GM21423 (cell line): ENCODE measurements at regions not wholly inside any gene's neighbourhood (a gene's known extent, or its start where the extent isn't known, plus 50 kb on each side); places are given as distances from the start of the nearest gene placed in this dataset.
"Not testable (repeated sequence)": the region's sequence is repeated elsewhere in the genome, so short reads cannot be mapped to it uniquely, and the experiment has no call there.

Source experiments
- ATAC-seq: cut with Tn5 transposase; IDR thresholded peaks from one replicate; pipeline ENCODE4 v1.9.1; 2021; ENCODE audit warnings: mild to moderate bottlenecking, moderate library complexity; ENCODE audit not compliant: unreplicated experiment

- ATAC-seq, result no peak
Observed at GRCh38 chr14:28944605-28945004, 178.0 kb downstream of the FOXG1 start.

DNA sequence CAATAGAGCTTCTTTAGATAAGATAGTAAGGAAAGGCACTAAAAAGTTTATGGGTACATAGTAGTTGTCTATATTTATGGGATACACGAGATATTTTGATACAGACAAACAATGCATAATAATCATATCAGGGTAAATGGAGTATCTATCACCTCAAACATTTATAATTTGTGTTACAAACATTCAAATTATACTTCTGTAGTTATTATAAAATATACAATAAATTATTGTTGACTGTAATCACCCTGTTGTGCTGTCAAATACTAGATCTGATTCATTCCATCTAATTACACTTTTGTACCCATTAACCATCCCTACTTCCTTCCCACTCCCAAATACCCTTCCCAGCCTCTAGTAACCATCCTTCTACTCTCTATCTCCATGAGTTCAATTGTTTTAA lies 179.7 kb downstream of the FOXG1 start:
- ATAC-seq, result no peak

DNA sequence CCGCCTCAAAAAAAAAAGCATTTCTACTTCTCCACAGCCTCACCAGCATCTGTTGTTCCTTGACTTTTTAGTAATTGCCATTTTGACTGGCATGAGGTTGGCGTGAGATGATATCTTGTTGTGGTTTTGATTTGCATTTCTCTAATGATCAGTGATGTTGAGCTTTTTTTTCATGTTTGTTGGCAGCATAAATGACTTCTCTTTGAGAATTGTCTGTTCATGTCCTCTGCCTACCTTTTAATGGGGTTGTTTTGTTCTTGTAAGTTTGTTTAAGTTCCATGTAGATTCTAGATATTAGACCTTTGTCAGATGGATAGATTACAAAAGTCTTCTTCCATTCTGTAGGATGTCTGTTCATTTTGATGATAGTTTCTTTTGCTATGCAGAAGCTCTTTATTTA lies 182.9 kb downstream of the FOXG1 start:
- no peak for ATAC-seq

DNA sequence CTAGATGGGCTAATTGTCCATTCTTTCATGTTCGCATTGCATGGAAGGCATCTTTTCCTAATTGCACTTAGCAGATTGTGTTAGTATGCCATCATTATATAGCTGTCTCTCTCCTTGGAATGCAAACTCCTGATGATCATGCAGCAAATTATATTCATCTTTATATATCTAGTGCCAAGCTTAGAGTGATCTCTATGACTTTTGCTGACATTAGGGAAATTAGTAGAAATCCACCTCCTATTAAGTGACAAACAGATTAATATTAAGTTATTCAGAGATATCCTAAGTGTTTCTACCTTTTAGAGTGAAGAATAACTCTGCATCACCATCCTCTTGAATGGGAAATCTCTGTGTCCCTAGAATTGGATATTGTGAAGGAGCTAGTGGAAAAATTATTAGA lies 185.6 kb downstream of the FOXG1 start:
- ATAC-seq, result no peak

DNA sequence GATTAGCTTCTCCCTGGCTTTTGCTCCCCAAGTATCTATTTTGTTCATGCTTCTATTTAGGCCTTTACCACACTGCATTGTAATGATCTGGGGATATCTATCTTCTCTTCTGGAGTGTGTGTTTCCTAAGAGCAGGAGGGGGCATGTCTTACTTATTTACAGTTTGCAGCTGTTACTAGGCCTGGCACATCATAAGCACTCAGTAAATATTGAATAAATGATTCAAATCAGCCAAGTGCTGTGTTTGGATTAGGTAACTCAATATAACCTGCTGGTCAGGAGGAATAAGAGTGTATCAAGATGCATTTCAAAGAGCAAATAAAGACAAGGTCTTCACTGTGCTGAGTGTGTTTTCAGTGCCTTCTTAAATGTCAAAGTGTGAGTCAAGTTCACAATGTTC lies 186.1 kb downstream of the FOXG1 start:
- no peak for ATAC-seq

DNA sequence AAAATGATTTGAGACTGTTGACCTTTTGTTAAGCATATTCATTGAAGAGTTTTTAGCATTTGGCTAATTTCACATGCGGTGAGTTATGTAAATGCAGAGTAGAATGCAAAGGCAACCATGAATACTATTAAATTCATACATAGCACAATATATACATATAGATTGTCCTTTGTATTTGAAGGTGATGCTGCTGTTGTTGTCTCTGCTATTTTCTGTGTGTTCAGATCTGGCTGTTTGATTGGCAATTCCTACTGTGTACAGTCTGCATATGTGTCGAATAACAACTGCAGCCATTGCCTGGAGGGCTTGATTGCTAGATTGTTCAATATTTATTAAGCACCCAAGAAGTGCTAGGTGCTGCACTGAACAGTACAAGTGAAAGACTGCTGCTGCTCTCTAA lies 187.4 kb downstream of the FOXG1 start:
- ATAC-seq, result no peak

DNA sequence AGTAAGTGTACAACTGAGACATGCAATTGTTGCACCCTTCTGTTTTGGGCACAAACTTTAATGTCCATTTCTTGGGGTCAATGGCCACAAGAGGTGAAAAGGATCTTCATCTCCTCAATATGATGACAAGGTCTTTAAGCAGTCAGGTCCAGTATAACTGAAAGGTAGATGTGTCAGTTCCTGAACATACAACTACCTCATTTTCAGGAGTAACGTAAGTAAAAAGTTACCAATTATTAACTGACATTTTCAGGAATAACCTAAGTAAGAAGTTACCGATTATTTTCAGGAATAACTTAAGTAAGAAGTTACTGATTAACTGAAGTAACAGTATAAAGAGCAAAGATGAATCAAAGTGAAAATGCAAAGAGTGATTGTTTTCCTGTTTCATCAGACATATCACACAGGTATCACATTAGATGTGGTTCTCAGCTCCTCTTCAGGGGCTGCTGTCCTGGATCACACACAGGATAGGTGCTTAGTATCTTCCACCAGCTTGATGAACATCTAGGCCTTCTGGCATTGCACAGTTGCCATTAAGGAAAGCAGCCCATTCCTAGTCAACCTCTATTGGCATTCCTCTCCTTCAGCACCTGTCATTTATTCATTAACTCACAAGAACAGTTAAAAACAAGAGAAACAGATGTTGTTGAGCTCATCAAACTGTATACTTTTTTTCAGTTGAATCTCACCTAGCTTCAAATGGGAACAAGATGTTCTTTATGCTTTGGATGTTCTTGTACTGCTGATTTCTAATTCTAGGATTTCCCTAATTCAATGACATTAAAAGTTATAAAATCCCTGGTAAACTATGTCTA lies 200.0 kb downstream of the FOXG1 start:
- peak; percentile 95 for ATAC-seq

GRCh38 chr14:28975084-28975483 lies 208.5 kb downstream of the FOXG1 start:
- no peak for ATAC-seq

- ATAC-seq, result no peak
Observed at GRCh38 chr14:28982228-28982627, 215.6 kb downstream of the FOXG1 start.

DNA sequence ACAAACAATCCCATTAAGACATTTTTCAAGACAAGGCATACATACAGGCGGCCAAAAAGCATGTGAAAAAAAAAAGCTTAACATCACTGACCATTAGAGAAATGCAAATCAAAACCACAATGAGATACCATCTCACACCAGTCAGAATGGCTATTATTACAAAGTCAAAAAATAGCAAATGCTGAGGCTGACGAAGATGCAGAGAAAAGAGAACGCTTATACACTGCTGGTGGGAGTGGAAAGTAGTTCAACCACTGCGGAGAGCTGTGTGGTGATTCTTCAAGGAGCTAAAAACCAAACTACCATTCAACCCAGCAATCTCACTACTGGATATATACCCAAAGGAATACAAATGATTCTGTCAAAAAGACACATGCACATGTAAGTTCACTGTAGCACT lies 216.7 kb downstream of the FOXG1 start:
- ATAC-seq, result no peak

- no peak for ATAC-seq
Observed at GRCh38 chr14:28987516-28987915, 220.9 kb downstream of the FOXG1 start.

DNA sequence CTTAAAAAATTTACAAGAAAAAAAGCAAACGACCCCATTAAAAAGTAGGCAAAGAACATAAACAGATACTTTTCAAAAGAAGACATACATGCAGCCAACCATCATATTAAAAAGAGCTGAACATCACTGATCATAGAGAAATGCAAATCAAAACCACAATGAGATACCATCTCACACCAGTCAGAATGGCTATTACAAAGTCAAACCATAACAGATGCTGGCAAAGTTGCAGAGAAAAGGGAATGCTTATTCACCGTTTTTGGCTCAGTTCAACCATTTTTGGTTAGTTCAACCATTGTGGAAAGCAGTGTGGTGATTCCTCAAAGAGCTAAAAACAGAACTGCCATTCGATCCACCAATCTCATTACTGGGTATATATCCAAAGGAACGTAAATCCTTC lies 230.6 kb downstream of the FOXG1 start:
- not testable (repeated sequence) for ATAC-seq

GRCh38 chr14:28999656-29000055 lies 233.1 kb downstream of the FOXG1 start:
- ATAC-seq, result no peak

- ATAC-seq, result no peak
Observed at GRCh38 chr14:29005647-29006046, 239.1 kb downstream of the FOXG1 start.

DNA sequence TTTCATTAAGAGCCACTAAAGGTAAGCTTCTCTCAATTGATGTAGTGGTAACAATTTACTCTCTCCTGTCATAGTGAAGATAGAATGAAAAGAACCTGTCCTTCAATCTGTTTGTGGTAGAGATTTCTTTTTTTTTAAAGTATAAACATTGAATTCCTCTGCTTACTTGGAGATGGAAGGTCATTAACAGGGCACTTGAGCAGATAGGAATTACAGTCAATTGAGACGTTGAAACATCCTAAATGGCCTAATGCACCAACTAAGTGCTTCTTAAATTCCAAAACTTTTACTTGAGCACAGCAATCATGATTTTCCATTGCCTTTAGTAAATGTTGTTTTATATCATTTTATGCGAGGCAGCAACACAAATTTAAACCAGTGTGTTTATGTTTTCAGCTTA lies 241.4 kb downstream of the FOXG1 start:
- no peak for ATAC-seq

- no peak for ATAC-seq
Observed at GRCh38 chr14:29016050-29016900, 249.7 kb downstream of the FOXG1 start.

GRCh38 chr14:29023505-29023904 lies 256.9 kb downstream of the FOXG1 start:
- not testable (repeated sequence) for ATAC-seq

- not testable (repeated sequence) for ATAC-seq
Observed at GRCh38 chr14:29027441-29027840, 260.9 kb downstream of the FOXG1 start.

DNA sequence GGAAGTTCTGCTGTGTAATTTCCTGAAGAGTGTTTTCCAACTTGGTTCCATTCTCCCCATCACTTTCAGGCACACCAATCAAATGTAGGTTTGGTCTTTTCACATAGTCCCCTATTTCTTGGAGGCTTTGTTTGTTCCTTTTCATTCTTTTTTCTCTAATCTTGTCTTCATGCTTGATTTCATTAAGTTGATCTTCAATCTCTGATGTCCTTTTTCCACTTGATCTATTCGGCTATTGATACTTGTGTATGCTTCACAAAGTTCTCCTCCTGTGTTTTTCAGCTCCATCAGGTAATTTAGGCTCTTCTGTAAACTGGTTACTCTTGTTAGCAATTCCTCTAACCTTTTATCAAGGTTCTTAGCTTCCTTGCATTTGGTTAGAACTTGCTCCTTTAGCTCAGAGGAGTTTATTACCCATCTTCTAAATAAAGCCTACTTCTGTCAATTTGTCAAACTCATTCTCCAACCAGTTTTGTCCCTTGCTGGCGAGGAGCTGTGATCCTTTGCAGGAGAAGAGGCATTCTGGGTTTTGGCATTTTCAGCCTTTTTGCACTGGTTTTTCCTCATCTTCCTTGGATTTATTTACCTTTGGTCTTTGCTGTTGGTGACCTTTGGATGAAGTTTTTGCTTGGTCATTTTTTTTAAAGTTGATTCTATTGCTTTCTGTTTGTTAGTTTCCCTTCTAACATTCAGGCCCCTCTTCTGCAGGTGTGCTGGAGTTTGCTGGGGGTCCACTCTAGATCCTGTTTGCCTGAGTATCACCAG lies 261.5 kb downstream of the FOXG1 start:
- not testable (repeated sequence) for ATAC-seq

DNA sequence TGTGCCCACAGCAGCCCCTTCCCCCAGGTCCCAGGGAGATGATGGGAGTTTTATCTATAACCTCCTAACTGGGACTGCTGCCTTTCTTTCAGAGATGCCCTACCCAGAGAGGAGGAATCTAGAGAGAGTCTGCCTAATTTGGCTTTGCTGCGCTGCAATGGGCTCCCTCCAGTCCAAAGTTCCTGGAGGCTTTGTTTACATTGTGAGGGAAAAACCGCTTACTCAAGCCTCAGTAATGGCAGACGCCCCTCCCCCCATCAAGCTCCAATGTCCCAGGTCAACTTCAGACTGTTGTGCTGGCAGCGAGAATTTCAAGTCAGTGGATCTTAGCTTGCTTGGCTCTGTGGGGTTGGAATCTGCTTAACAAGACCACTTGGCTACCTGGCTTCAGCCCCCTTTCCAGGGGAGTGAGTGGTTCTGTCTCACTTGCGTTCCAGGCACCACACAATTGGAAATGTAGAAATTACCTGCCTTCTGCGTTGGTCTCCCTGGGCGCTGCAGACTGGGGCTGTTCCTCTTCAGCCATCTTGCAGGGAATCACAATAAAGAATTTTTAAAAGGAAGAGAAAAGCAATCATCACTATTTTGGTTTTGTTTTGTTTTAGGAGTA lies 262.5 kb downstream of the FOXG1 start:
- ATAC-seq, result no peak

GRCh38 chr14:29030121-29030520 lies 263.5 kb downstream of the FOXG1 start:
- no peak for ATAC-seq
